ENCODE measurements at regions not wholly inside any gene's neighbourhood (a gene's known extent, or its start where the extent isn't known, plus 50 kb on each side); places are given as distances from the start of the nearest gene placed in this dataset.

GRCh38 chr7:156122752-156123354, 310.6 kb upstream of the SHH start:
- Histone ChIP-seq H3K36me3 (no peaks in the 10 kb centered on the region), H3K27me3 (no peaks in the 10 kb centered on the region), H3K27ac (no peak overlapping the region), H3K4me3 (no peak overlapping the region), H3K4me1 (ENCODE audit: insufficient read depth) (no peaks in the 10 kb centered on the region), H3K9me3 (no peaks in the 10 kb centered on the region)
- TF ChIP-seq POLR2A (IDR thresholded peaks at IDR 0.05) (no peak), CTCF (IDR thresholded peaks at IDR 0.05) (no peak), EP300 (IDR thresholded peaks at IDR 0.05) (no peak)
- WGBS, 3 donors: 85 to 90% (median 87%) methylated on average over 23 of the region's 23 CpGs
- DNase-seq: no peak
- intact Hi-C loops (cut with DNase I): no loop called here

DNA sequence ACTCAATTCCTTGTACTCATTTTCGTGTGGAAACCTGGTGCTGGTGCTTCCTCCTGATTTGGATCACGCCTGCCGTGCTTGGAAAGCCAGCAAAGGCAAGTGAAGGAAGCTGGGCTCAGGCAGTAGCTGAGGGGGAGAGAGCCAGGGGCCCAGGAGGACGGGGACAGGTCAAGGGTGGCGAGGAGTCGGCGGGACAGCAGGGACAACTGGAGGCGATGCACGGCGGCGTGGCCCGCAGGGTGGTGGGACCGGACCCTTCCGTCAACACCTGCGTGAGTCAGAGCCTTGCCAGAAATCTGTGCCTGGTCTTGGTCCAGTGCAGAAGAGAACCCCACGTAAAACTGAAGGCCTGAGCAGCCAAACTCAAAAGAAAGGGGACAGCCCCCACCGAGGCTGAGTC, 309.7 kb upstream of the SHH start:
- no peak overlapping the region for H3K27ac ChIP-seq
- WGBS, 3 donors: 88 to 91% (median 90%) methylated on average over 17 of the region's 17 CpGs
- H3K27me3 ChIP-seq: no peaks in the 10 kb centered on the region
- intact Hi-C loops (cut with DNase I): no loop called here
- no peaks in the 10 kb centered on the region for H3K36me3 ChIP-seq
- H3K9me3 ChIP-seq: no peaks in the 10 kb centered on the region
- H3K4me3 ChIP-seq: no peak overlapping the region
- no peaks in the 10 kb centered on the region for H3K4me1 ChIP-seq (ENCODE audit: insufficient read depth)
- no peak for DNase-seq
- TF ChIP-seq POLR2A (IDR thresholded peaks at IDR 0.05): no peak

- Histone ChIP-seq H3K4me1 (ENCODE audit: insufficient read depth) (no peaks in the 10 kb centered on the region), H3K9me3 (no peaks in the 10 kb centered on the region), H3K36me3 (no peaks in the 10 kb centered on the region), H3K27ac (no peak overlapping the region), H3K27me3 (no peaks in the 10 kb centered on the region), H3K4me3 (no peak overlapping the region)
- DNase-seq: no peak
- intact Hi-C loops (cut with DNase I): no loop called here
- TF ChIP-seq CTCF (IDR thresholded peaks at IDR 0.05) (no peak), EP300 (IDR thresholded peaks at IDR 0.05) (no peak), POLR2A (IDR thresholded peaks at IDR 0.05) (no peak)
- WGBS, 3 donors: 82 to 85% (median 82%) methylated on average over 10 of the region's 10 CpGs
Observed at GRCh38 chr7:156121434-156121833, 309.2 kb upstream of the SHH start.

GRCh38 chr7:156120552-156120951, 308.3 kb upstream of the SHH start:
- Histone ChIP-seq H3K9me3 (no peaks in the 10 kb centered on the region), H3K4me1 (ENCODE audit: insufficient read depth) (no peaks in the 10 kb centered on the region), H3K27ac (no peak overlapping the region), H3K27me3 (no peaks in the 10 kb centered on the region), H3K36me3 (no peaks in the 10 kb centered on the region), H3K4me3 (no peak overlapping the region)
- 82 to 87% (median 84%) methylated on average over 17 of the region's 17 CpGs for WGBS, 3 donors
- intact Hi-C loops (cut with DNase I): no loop called here
- TF ChIP-seq EP300 (IDR thresholded peaks at IDR 0.05): no peak
- TF ChIP-seq POLR2A (IDR thresholded peaks at IDR 0.05): no peak
- no peak for TF ChIP-seq CTCF (IDR thresholded peaks at IDR 0.05)
- no peak for DNase-seq

DNA sequence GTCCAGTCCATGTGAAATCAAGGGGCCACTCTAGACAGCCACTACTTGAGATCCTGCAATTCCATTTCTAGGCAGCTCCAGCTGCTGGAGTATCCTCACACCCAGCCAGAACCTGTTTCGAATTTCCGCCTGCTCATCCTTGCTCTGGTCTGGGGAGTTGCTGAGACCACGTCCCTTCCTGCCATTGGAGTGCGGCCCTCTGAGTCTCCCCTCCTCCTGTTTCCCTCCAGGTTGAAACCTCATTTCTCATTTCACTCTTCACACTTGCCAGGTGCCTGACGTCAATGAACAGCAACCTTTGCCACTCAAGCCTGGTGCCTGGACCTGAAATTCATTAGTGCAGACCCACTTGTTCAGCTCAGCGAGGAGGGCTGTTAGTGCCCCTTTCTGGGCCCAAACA, 307.5 kb upstream of the SHH start:
- no peaks in the 10 kb centered on the region for H3K27me3 ChIP-seq
- no peaks in the 10 kb centered on the region for H3K4me1 ChIP-seq (ENCODE audit: insufficient read depth)
- TF ChIP-seq EP300 (IDR thresholded peaks at IDR 0.05) (no peak), POLR2A (IDR thresholded peaks at IDR 0.05) (no peak), CTCF (IDR thresholded peaks at IDR 0.05) (no peak)
- no peak overlapping the region for H3K27ac ChIP-seq
- 86 to 91% (median 86%) methylated on average over 6 of the region's 6 CpGs for WGBS, 3 donors
- no peaks in the 10 kb centered on the region for H3K36me3 ChIP-seq
- intact Hi-C loops (cut with DNase I): no loop called here
- DNase-seq: no peak
- no peak overlapping the region for H3K4me3 ChIP-seq
- no peaks in the 10 kb centered on the region for H3K9me3 ChIP-seq

All from ovary (tissue), 7 donors.